ENCODE measurements at regions not wholly inside any gene's neighbourhood (a gene's known extent, or its start where the extent isn't known, plus 50 kb on each side); places are given as distances from the start of the nearest gene placed in this dataset.

DNA sequence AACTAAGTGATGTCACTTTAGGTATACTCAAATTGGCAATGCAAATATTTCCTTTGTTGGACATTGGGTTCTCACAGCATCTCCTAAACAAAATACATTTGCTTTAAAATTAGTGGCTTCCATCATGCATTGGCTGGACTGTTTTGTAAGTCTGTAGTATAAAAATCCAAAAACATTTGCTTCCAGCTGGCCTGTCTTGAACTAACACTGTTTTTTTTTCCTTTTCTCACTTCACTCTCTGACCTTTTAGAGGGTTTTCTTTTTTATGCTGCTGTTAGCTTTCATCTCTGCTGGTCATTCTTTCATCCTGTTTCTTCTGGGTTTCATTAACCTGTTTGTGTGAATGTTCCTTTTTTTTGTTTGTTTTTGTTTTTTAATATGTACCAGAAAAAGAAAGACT is 121.7 kb upstream of the MLIP start:
- H3K27ac Mint-ChIP-seq = no peak overlapping the region
- H4K20me1 ChIP-seq (ENCODE audit: control insufficient read depth, insufficient read depth, low read length, poor library complexity, severe bottlenecking) = no peaks in the 10 kb centered on the region
- H3K4me3 ChIP-seq (ENCODE audit: control extremely low read depth in 1 of 5, extremely low read depth in 1 of 5, insufficient read depth in 1 of 5, low read depth in 2 of 5, low read length in 4 of 5) = no peak overlapping the region
- H3K9ac ChIP-seq (ENCODE audit: low read length) = no peak overlapping the region
- DNase-seq (no peak), ATAC-seq (ENCODE audit: low read depth) (no peak)
- ChIA-PET CTCF (no interaction called here), POLR2A (no interaction called here)
- no peak overlapping the region for H3K4me2 ChIP-seq (replicated peaks; ENCODE audit: low read depth, low read length, poor library complexity, severe bottlenecking)
- H3K4me1 Mint-ChIP-seq = no peaks in the 10 kb centered on the region
- H3K27me3 ChIP-seq (replicated peaks in 1 of 4; ENCODE audit: control extremely low read depth in 1 of 4, control insufficient read depth in 3 of 4, insufficient read depth in 4 of 4, low read length in 3 of 4) = no peaks in the 10 kb centered on the region
- no peaks in the 10 kb centered on the region for H3K79me2 ChIP-seq (ENCODE audit: control insufficient read depth, insufficient read depth, low read length)
- no peaks in the 10 kb centered on the region for H3K4me1 ChIP-seq (ENCODE audit: control insufficient read depth in 2 of 2, insufficient read depth in 2 of 2, low read length in 2 of 2)
- H3K9me3 ChIP-seq (ENCODE audit: control extremely low read depth in 1 of 3, control insufficient read depth in 2 of 3, insufficient read depth in 1 of 3, low read length in 2 of 3) = no peaks in the 10 kb centered on the region
- intact Hi-C loops (cut with micrococcal nuclease) = no loop called here
- H2AFZ ChIP-seq (ENCODE audit: insufficient read depth, low read depth, low read length, poor library complexity, severe bottlenecking) = no peak overlapping the region
- H3K9me3 Mint-ChIP-seq (ENCODE audit: insufficient read depth) = no peaks in the 10 kb centered on the region
- no peak overlapping the region for H3K4me3 Mint-ChIP-seq
- H3K27me3 Mint-ChIP-seq = peaks cover 6% of the 10 kb centered on the region
- H3K36me3 ChIP-seq (replicated peaks in 1 of 2; ENCODE audit: control extremely low read depth in 1 of 2, control insufficient read depth in 1 of 2, extremely low read depth in 1 of 2, insufficient read depth in 2 of 2, low read length in 1 of 2) = no peaks in the 10 kb centered on the region
- no peak overlapping the region for H3K27ac ChIP-seq (ENCODE audit: low read length in 2 of 2)
- no peak for TF ChIP-seq CTCF (IDR thresholded peaks at IDR 0.05)
- TF ChIP-seq EZH2 (IDR thresholded peaks at IDR 0.05; ENCODE audit: borderline replicate concordance, insufficient read depth, low read depth, low read length, poor library complexity, severe bottlenecking) = no peak

DNA sequence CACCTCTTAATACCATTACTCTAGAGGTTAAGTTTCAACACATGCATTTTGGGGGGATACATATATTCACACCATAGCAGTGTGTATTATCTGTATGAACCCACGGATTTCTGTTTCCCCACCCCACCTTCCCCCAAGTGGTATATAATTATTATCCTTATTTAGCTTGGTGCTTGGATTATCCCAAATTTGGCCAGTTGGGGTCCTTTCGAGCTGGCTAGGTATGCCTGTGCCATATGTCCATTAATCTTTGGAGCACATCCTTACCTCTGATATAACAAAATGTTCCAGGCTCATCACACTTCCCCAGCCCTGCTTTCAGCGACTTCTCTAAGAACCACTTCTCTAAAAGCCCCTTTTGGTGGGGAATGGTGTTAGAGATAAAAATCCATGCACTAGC is 118.7 kb upstream of the MLIP start:
- no CpG with 5 or more reads among the region's 3 CpGs for WGBS (ENCODE audit: insufficient coverage)
- Histone ChIP-seq H3K4me3 (ENCODE audit: control extremely low read depth in 1 of 5, extremely low read depth in 1 of 5, insufficient read depth in 1 of 5, low read depth in 2 of 5, low read length in 4 of 5) (no peak overlapping the region), H3K9me3 (ENCODE audit: control extremely low read depth in 1 of 3, control insufficient read depth in 2 of 3, insufficient read depth in 1 of 3, low read length in 2 of 3) (no peaks in the 10 kb centered on the region), H3K9ac (ENCODE audit: low read length) (no peak overlapping the region), H4K20me1 (ENCODE audit: control insufficient read depth, insufficient read depth, low read length, poor library complexity, severe bottlenecking) (no peaks in the 10 kb centered on the region), H3K4me1 (ENCODE audit: control insufficient read depth in 2 of 2, insufficient read depth in 2 of 2, low read length in 2 of 2) (no peaks in the 10 kb centered on the region), H3K4me2 (replicated peaks; ENCODE audit: low read depth, low read length, poor library complexity, severe bottlenecking) (no peak overlapping the region), H3K79me2 (ENCODE audit: control insufficient read depth, insufficient read depth, low read length) (no peaks in the 10 kb centered on the region), H3K27me3 (replicated peaks in 1 of 4; ENCODE audit: control extremely low read depth in 1 of 4, control insufficient read depth in 3 of 4, insufficient read depth in 4 of 4, low read length in 3 of 4) (no peaks in the 10 kb centered on the region), H3K36me3 (replicated peaks in 1 of 2; ENCODE audit: control extremely low read depth in 1 of 2, control insufficient read depth in 1 of 2, extremely low read depth in 1 of 2, insufficient read depth in 2 of 2, low read length in 1 of 2) (no peaks in the 10 kb centered on the region), H3K27ac (ENCODE audit: low read length in 2 of 2) (no peak overlapping the region), H2AFZ (ENCODE audit: insufficient read depth, low read depth, low read length, poor library complexity, severe bottlenecking) (no peak overlapping the region)
- Mint-ChIP-seq H3K27me3 (peaks cover 4% of the 10 kb centered on the region), H3K4me1 (no peaks in the 10 kb centered on the region), H3K9me3 (ENCODE audit: insufficient read depth) (no peaks in the 10 kb centered on the region), H3K4me3 (no peak overlapping the region), H3K27ac (no peak overlapping the region)
- intact Hi-C loops (cut with micrococcal nuclease) = no loop called here
- ATAC-seq (ENCODE audit: low read depth) = no peak
- DNase-seq = no peak
- TF ChIP-seq EZH2 (IDR thresholded peaks at IDR 0.05; ENCODE audit: borderline replicate concordance, insufficient read depth, low read depth, low read length, poor library complexity, severe bottlenecking) (no peak), CTCF (IDR thresholded peaks at IDR 0.05) (no peak)
- CTCF ChIA-PET = no interaction called here
- POLR2A ChIA-PET = no interaction called here

Measured in B cell (primary cell).